ENCODE measurements at regions not wholly inside any gene's neighbourhood (a gene's known extent, or its start where the extent isn't known, plus 50 kb on each side); places are given as distances from the start of the nearest gene placed in this dataset.
"Not testable (repeated sequence)": the region's sequence is repeated elsewhere in the genome, so short reads cannot be mapped to it uniquely, and the experiment has no call there.

DNA sequence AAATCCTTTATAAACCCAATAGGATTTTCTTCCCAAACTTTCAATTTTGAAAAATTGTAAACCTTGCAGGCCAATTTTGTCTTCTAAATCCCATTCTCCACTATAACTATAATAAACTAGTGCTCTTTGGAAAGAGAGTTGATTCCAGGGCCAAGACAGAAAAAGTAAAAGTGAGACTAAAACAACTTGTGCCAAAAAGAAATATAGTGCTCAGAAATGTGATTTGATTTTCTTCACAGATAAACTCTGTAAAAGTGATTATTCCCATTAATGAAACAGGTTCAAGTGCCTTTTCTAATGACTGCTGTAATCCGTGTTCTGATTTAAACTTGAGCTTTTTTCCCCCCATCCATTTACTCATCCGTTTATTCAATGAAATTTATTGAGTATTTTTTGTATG is 1831.1 kb downstream of the SLITRK5 start:
- DNase-seq = no peak

DNA sequence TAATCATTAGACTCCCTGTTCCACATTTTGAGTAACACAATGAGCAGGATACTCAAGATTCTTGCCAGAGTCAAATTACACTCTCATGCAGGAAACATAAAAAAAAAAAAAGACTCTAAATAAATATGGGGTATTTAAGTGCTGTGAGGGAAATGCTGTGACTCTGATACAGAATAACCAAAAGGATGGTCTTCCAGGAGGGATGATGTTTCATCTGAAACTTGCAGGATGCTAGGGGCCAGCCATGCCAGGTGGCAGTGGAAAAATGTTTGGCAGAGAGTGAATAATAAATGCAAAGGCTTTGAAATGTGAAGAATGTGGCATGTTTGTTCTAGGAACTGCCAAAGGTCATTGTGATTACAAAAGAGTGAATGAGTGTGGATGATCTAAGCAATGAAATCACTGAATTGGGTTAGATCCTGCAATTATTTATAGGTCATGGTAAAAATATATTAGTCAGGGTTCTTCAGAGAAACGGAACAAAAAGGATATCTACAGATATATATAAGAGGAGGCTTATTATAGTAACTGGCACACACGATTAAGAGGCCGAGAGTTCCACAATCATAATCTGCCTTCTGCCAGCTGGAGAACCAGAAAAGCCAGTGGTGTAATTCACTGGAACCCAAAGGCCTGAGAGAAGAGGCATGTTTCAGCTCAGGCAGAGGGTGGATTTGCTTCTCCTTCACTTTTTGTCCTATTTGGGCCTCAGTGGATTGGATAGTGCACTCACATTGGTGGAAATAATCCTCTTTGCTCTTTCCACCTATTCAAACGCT is 1832.8 kb upstream of the MIR17HG start:
- DNase-seq = no peak

DNA sequence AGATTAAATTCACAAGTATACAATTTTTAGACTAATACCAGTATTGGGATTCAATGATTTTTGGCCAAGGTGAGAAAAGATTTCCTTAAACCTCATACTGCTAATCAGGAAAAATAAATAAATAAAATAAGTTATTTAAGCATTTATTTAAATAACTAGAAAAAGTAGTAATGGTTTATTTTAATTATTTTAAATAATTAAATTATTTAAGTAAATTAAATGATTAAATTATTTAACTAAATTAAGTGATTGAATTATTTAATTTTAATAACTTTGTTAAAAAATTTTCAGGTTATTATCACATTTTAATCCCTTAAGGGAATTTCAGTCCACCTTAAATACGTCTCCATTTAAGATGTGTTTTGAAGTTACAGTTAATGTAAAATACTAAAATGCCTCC is 1831.5 kb upstream of the MIR17HG start:
- DNase-seq = no peak

DNA sequence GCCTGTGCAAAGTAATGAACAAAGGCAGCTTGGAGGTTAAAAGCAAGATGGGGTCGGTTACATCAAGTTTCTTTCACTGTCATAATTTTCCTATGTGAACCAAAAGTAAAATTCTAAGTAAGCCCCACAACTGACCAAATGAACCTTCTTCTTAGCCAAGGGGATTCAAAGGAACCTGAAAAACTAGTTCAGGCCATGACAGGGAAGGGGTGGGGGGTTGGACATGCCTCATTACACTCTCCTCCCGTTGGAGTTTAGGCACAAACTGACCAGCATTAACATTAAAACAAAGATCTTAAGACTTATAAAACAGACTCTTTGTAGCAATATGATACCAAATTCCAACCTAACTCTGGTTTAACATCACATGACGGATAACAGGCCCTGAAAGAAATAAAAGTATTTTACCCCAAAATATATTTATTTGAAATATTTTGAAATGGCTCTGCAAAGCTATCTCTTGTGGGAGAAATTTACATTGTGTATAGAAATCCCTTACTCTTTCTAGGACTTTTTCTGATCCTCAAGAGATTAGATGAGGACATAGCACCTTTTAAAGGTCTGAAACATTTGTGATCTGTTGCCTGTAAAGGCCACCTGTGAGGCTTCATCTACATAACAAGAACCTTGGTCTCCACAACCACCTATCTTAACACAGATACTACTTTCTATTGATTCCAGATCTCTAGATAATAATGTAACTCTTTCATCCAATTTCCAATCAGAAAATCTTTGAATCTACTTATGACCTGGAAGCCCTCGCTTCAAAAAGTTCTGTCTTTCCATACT is 1829.0 kb upstream of the MIR17HG start:
- no peak for DNase-seq

DNA sequence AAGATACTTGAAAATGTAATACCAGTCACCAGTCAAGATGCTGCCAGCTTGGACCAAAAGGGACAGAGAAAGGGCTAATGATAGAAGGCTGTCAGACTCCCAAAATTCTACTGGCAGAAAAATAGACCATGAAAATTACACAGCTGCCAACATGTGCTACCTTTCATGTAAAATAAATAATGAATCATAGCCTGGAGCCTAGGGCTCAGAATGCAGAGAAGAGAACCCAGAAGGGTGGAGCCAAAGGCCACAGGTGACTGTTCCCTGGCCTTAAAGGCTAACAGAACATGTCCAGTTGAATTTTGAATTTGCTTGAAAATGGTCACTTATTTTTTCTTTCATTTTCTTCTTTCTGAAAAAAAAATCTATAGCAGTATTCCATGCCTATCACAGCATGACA is 1827.0 kb upstream of the MIR17HG start:
- DNase-seq = no peak

GRCh38 chr13:89521672-89522071 is 1825.8 kb upstream of the MIR17HG start:
- DNase-seq = not testable (repeated sequence)

- DNase-seq = no peak
Measured at GRCh38 chr13:89541091-89542030, 1806.1 kb upstream of the MIR17HG start.

GRCh38 chr13:89550938-89551337 is 1796.5 kb upstream of the MIR17HG start:
- peak; percentile 13 for DNase-seq

DNA sequence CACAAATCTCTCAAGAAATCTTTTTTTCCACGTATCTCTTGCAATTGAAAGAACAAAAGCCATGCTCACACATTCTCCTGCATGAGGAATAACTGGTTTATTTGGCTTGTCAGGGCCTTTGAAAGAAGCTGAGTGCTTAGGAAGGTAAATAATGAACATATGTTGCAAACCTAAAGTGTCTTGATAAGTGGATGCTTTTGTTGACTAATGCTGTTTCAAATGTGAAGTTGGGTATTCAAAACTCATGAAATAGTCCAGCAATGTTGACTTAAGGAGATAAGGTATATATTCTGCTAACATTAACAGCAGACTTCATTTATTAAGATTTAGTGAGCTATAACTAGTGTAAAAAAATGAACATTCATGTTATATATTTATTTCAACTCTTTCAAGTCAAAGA is 1792.7 kb upstream of the MIR17HG start:
- DNase-seq = no peak

- DNase-seq = no peak
Measured at GRCh38 chr13:89565476-89566100, 1781.9 kb upstream of the MIR17HG start.

DNA sequence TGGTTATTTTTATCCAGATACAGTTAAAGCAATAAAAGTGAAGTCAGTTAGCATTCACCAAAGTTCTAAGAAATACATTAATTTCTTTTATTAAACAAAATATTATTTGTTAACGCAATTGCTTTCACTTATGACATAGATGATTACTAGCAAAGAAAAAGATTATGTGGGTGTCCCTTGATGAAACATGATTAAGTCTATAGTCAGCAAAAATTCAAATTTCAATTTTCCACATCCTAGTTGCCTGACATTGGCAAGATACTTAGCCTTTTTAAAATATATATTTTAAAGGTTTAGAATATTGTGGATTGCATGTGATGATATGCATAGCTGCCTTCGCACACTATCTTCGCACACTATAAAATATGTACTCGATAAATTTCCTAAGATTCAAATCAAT is 1780.5 kb upstream of the MIR17HG start:
- DNase-seq = no peak

DNA sequence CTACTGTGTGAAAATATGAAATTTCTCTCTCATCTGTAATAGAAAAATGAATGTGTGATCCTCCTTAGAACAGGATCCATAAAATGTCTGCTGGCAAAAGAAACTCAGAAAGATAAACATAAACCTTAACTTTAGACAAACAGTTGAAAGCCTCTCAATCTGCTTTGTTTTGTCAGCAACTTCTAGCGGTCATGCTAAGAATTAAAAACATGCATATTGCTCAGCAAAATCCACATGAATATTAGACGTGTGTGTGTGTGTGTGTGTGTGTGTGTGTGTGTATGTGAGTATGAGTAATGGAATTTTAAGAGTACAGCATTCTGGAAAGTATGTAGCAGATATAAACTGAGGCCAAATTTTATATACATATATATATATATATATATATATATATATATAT is 1779.2 kb upstream of the MIR17HG start:
- DNase-seq = peak; percentile 17

DNA sequence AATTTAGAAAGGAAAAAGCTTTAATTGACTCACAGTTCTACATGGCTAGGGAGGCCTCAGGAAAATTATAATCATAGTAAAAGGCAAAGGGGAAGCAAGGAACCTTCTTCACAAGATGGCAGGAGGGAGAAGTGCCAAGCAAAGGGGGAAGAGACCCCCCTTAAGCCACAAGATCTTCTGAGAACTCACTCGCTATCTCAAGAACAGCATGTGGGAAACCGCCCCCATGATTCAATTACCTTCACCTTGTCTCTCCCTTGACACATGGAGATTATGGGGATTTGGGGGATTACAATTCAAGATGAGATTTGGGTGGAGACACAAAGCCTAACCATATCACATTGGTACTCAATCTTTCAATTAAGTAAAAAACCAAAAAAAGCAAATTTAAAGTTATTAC is 1778.7 kb upstream of the MIR17HG start:
- no peak for DNase-seq

- no peak for DNase-seq
Measured at GRCh38 chr13:89571676-89572075, 1775.8 kb upstream of the MIR17HG start.

DNA sequence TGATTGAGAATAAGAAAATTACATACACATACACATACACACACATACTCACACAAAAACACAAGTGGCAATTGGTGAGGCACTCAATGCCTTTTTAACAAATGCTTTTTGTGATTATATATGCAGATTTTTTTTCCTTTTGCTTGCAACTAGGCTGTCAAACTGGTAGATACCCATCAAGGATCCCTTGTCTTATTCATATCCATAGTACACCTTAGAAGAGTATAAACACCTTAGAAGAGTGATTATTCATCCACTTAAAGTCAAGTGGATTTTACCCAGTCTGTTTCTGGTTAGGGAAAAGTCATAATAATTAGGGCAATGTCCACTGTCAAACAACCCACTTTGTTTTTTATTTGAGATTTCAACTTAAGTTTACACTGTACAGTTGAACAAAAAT is 1773.4 kb upstream of the MIR17HG start:
- DNase-seq = no peak

DNA sequence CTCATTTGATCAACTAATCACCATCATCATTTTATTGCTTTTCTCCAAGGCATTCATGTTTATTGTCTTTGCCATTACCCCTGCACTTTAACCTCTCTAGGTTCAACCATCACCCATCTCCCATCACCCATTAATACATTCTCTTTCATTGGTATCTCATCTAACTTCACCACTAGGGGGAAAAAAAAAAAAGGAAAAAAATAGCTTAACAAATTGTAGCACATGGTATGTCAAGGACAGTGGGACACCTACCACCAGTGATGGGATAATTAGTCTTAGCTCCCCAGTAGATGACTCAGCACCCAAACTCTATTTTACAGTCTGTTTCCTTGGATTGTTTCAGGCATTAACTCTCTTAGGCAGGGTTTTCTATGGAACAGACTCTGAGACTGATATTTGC is 1770.2 kb upstream of the MIR17HG start:
- DNase-seq = no peak

DNA sequence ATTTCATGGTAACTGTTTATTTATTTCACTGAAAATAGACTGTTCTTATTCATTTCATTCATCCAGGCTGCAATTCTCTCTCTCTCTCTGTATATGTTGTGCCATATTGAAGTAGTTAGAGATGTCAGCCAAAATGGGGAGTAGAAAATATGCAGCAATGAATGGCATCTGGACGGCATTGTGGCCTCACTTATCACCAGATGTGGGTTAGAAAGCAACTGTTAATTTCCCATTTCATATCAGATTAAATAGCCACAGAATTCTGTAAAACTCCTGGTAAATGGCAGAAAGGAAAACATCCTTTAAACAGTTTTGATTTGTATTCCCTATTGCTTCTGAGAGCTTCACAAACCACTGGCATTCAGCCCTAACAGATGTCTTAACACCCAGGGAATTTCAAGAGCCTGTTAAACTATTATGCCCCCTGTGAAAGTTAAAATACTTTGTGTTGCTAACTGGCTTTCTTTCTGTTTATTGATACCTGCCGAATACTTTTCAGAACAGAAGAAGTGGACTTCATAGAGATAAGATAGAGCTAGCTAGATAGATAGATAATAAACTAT is 1763.3 kb upstream of the MIR17HG start:
- DNase-seq = peak; percentile 1

- no peak for DNase-seq
Measured at GRCh38 chr13:89602655-89603054, 1744.8 kb upstream of the MIR17HG start.

DNA sequence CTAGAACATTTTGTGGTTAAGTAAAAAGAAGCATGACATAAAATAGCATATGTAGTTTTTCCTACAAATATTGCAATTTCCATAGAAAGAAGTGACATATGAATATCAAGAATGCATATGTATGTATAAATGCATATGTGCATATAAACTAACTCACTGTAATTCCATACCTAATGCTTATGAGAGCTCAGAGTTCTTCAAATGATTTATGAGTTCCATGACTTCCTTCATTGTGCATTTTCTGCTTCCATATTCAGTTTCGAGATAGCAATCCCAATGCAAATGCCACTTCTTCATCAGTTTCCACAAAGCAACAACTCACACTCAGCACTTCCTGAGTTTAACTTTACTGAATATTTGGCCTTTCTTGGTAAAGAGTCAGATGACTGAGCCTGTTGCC is 1744.3 kb upstream of the MIR17HG start:
- DNase-seq = no peak

- no peak for DNase-seq
Measured at GRCh38 chr13:89609318-89609717, 1738.2 kb upstream of the MIR17HG start.

- no peak for DNase-seq
Measured at GRCh38 chr13:89610331-89610730, 1737.2 kb upstream of the MIR17HG start.

DNA sequence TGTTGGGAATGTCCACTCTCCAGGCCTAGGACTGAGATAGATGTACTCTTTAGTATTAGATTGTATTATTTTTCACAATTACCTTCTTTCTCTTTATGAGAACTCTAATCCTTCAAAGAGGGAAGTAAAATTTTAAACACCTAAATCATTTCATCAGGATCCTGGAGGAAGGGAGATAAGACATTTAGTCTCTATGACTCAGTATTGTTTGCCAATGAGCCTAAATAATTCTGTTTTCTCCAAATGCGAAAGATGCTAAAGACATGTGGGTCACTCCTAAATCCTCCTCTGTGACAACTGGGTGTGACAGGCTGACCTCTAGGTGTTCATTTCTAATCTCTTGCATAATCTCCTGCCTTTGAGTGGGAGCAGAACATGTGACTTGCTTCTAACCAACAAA is 1736.6 kb upstream of the MIR17HG start:
- DNase-seq = no peak
